Small intestine (tissue), 7 donors: ENCODE measurements at regions not wholly inside any gene's neighbourhood (a gene's known extent, or its start where the extent isn't known, plus 50 kb on each side); places are given as distances from the start of the nearest gene placed in this dataset.
"Not testable (repeated sequence)": the region's sequence is repeated elsewhere in the genome, so short reads cannot be mapped to it uniquely, and the experiment has no call there.

ENCODE experiments used
- DNase-seq, 2 donors: peaks; one replicate each; pipeline versions ENCODE4 v3.0.0 to v3.0.0-alpha.2; 2013
- FAIRE-seq: peaks from 2 replicates; lab custom pipeline; 2012; peaks lifted over from hg19 to GRCh38; lab: Jason Lieb, UNC
- H3K27ac ChIP-seq, 3 donors: one replicate each; pipeline ENCODE4 v1.5.1; 2013; ENCODE audit warnings: low read length in 2 of 3, mild to moderate bottlenecking in 2 of 3, control low read depth in 1 of 3, inconsistent platforms in 1 of 3, low read depth in 1 of 3, moderate library complexity in 1 of 3
- H3K27me3 ChIP-seq, 3 donors: one replicate each; pipeline ENCODE4 v1.6.1; 2013; ENCODE audit warnings: low read length in 3 of 3, inconsistent platforms in 1 of 3; ENCODE audit not compliant: control insufficient read depth in 3 of 3, insufficient read depth in 3 of 3
- H3K36me3 ChIP-seq, 3 donors: one replicate each; pipeline ENCODE4 v1.6.1; 2013; ENCODE audit warnings: low read length in 3 of 3, inconsistent platforms in 1 of 3, low read depth in 1 of 3, mild to moderate bottlenecking in 1 of 3, moderate library complexity in 1 of 3; ENCODE audit not compliant: control insufficient read depth in 3 of 3, insufficient read depth in 2 of 3
- H3K4me1 ChIP-seq, 3 donors: one replicate each; pipeline ENCODE4 v1.6.1; 2013; ENCODE audit warnings: low read length in 2 of 3, inconsistent platforms in 1 of 3, low read depth in 1 of 3, mild to moderate bottlenecking in 1 of 3, moderate library complexity in 1 of 3; ENCODE audit not compliant: control insufficient read depth in 3 of 3, insufficient read depth in 2 of 3
- H3K4me3 ChIP-seq, 3 donors: one replicate each; pipeline ENCODE4 v1.5.1; 2013; ENCODE audit warnings: low read length in 3 of 3, control low read depth in 1 of 3, inconsistent platforms in 1 of 3, low read depth in 1 of 3, mild to moderate bottlenecking in 1 of 3, moderate library complexity in 1 of 3
- H3K9me3 ChIP-seq, 2 donors: one replicate each; pipeline ENCODE4 v1.6.1; 2013; ENCODE audit warnings: low read depth in 1 of 2, low read length in 1 of 2; ENCODE audit not compliant: control insufficient read depth in 2 of 2, insufficient read depth in 1 of 2
- WGBS, 3 donors: extraction: QIAGEN DNeasy Blood & Tissue Kit; methylation state at CpG; one replicate each; pipeline ENCODE4 v1.1.7; 2013; 5-methylcytosine and 5-hydroxymethylcytosine counted together
- donor health status: healthy with polysubstance abuse.
- donor health status: control.
- donor health status: control.
- donor health status: Bipolar disorder and iron deficiency.
- donor health status: healthy.

DNA sequence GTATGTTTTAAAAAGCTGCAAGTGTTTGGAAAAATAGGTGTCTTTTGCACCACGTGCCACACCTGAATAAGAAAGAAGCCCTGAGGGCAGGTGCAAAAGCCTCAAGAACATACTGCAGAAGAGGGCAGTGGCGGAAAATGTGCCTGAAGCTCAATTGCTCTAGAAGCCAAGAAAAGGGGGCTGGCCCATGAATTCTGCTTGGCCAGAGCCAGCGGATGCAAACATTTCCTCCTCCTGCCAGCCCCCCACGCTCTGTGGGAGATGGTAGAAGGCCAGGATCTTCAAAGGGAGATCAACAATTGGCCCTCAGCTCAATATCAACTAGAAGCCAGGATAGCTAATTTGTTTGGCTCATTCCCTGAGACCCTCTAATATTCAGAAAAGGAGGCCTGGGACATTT, 80.3 kb upstream of the TMEM132D start:
- H3K36me3 ChIP-seq: no peaks in the 10 kb centered on the region
- no peak for FAIRE-seq
- 25 to 33% (median 31%) methylated on average over 4 of the region's 4 CpGs for WGBS, 3 donors
- DNase-seq: no peak
- H3K27ac ChIP-seq: no peak overlapping the region
- peaks cover 0 to 2% of the 10 kb centered on the region in 2 donors for H3K9me3 ChIP-seq
- no peaks in the 10 kb centered on the region for H3K4me1 ChIP-seq
- no peak overlapping the region for H3K4me3 ChIP-seq
- no peaks in the 10 kb centered on the region for H3K27me3 ChIP-seq

DNA sequence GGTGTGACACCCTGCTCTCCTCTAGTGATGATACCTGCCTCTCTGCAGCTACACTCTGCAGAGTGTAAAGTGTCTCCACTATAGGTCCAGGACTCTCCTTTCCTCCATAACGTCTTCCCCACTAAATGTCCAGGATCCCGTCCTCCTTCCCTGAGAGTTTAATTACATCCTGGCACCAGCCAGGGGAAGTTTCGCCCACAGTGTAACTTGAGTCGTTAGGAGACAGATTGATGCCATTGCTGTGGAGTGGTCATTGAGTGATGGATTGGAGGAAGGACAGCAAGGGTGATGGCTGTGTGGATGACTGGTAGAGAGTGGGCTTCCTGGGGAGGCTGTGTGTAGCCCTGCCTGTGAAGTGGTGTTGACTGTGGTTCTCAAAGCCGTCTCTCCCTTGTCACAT, 84.0 kb upstream of the TMEM132D start:
- Histone ChIP-seq H3K27me3 (no peaks in the 10 kb centered on the region), H3K9me3 (peaks cover 0 to 5% of the 10 kb centered on the region in 2 donors), H3K4me1 (no peaks in the 10 kb centered on the region), H3K27ac (no peak overlapping the region), H3K36me3 (no peaks in the 10 kb centered on the region), H3K4me3 (no peak overlapping the region)
- FAIRE-seq: no peak
- no peak for DNase-seq
- WGBS, 3 donors: 55 to 69% (median 67%) methylated on average over 5 of the region's 5 CpGs

DNA sequence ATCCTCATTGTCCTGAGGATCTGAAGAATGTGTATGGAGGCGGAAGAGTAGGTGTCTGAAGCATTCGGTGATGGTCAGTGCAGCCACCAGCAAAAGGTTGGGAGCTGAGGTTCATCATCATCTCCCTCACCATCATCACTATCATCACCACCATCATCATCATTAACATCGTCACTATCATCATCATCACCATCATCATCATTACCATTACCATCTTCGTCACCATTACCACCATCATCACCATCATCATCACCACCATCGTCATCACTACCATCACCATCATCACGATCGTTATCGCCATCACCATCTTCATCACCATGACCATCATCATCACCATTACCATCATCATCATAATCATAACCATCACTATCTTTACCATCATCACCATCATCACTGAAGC, 90.8 kb upstream of the TMEM132D start:
- FAIRE-seq: no peak
- 86 to 92% (median 92%) methylated on average over 8 of the region's 8 CpGs for WGBS, 3 donors
- H3K4me3 ChIP-seq: no peak overlapping the region

DNA sequence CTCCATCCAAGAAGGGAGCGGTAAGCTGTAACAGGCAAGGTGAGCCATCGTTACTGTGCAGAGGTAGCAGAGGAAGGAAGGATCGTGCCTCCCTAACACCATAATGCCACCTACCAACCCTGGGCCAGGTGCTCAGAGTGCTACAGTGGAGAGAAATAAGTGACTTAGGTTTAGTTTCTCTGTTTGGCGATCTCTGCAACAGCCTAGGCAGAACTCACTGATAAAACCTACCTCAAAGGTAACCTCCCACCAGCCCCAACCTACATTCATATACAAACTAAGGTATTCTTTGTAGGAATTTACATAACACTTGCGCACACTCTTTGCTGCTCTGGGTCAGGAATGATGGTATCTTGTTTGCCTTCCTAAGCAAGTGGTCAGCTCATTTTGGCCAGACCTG, 93.4 kb upstream of the TMEM132D start:
- H3K27me3 ChIP-seq: no peaks in the 10 kb centered on the region
- no peak for DNase-seq
- H3K27ac ChIP-seq: no peak overlapping the region
- H3K4me3 ChIP-seq: no peak overlapping the region
- 30 to 45% (median 36%) methylated on average over 5 of the region's 5 CpGs for WGBS, 3 donors
- no peaks in the 10 kb centered on the region for H3K36me3 ChIP-seq
- no peaks in the 10 kb centered on the region for H3K9me3 ChIP-seq
- no peaks in the 10 kb centered on the region for H3K4me1 ChIP-seq
- no peak for FAIRE-seq

More for the DNA sequence above, 90.8 kb upstream of the TMEM132D start:
- no peaks in the 10 kb centered on the region for H3K9me3 ChIP-seq
- no peaks in the 10 kb centered on the region for H3K27me3 ChIP-seq
- H3K36me3 ChIP-seq: no peaks in the 10 kb centered on the region
- no peaks in the 10 kb centered on the region for H3K4me1 ChIP-seq
- no peak for DNase-seq
- no peak overlapping the region for H3K27ac ChIP-seq

DNA sequence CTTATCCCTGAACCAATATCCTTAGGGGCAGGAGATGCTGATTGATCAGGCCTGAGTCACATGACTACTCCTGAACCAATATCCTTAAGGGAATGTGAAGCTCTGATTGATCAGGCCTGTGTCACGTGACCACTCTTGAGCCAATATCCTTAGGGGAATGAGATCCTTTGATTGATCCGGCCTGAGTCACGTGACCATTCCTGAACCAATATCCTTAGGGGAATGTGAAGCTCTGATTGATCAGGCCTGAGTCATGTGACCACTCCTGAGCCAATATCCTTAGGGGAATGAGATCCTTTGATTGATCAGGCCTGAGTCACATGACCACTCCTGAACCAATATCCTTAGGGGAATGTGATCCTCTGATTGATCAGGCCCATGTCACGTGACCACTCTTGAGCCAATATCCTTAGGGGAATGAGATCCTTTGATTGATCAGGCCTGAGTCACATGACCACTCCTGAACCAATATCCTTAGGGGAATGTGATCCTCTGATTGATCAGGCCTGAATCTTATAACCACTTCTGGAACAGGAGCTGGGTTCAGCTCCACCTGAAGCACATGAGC, 100.6 kb upstream of the TMEM132D start:
- H3K4me1 ChIP-seq, H3K27me3 ChIP-seq, H3K27ac ChIP-seq, FAIRE-seq, H3K4me3 ChIP-seq, DNase-seq, H3K9me3 ChIP-seq, H3K36me3 ChIP-seq: not testable (repeated sequence)
- WGBS, 3 donors: 65 to 88% (median 78%) methylated on average over 4 of the region's 4 CpGs

DNA sequence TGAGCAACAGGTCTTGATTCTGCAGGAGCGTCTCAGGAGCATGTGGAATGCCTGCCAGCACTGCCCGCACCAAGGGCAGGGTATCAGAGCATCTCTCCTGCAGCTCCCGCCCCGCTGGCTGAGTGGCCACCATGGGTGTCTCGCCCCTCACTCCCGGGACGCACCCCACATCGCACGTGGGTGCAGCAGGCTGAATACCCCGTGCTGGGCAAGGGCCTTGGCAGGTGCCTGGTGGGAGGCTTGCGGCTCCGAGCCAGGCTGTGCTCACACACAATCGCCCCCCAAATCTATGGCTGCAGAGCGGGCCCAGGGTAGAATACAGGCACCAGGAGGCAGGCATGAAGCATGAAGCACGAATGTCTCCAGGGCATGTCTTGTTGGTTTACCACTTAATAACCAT, 103.9 kb upstream of the TMEM132D start:
- no peak overlapping the region for H3K27ac ChIP-seq
- no peak for FAIRE-seq
- no peaks in the 10 kb centered on the region for H3K4me1 ChIP-seq
- H3K36me3 ChIP-seq: no peaks in the 10 kb centered on the region
- WGBS, 3 donors: 86 to 90% (median 90%) methylated on average over 15 of the region's 15 CpGs
- peaks cover 0 to 3% (median 0%) of the 10 kb centered on the region in 3 donors for H3K27me3 ChIP-seq
- no peak overlapping the region for H3K4me3 ChIP-seq
- no peaks in the 10 kb centered on the region for H3K9me3 ChIP-seq
- DNase-seq: no peak

DNA sequence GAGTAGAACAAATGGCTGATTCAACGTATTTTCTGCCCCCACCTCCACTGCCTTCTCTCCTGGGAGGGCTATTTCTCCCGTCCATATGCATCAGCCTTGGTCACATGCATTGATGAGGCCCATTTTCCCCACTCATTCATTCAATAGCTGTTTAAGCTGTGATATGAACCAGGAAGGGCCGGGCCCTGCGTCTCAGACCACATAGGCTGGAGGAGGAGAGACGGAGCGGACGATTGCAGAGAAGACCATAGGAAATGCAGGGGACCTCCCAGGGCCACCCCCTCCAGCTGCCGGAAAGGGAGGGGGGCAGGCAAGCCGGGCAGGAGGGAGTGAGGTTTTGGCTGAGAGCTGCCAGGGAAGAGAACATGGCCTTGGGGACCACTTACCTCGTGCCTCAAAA, 104.4 kb upstream of the TMEM132D start:
- H3K36me3 ChIP-seq: no peaks in the 10 kb centered on the region
- no peaks in the 10 kb centered on the region for H3K9me3 ChIP-seq
- DNase-seq (no peak), FAIRE-seq (no peak)
- no peaks in the 10 kb centered on the region for H3K4me1 ChIP-seq
- no peak overlapping the region for H3K4me3 ChIP-seq
- peaks cover 0 to 3% (median 0%) of the 10 kb centered on the region in 3 donors for H3K27me3 ChIP-seq
- WGBS, 3 donors: 59 to 68% (median 62%) methylated on average over 10 of the region's 10 CpGs
- H3K27ac ChIP-seq: no peak overlapping the region

DNA sequence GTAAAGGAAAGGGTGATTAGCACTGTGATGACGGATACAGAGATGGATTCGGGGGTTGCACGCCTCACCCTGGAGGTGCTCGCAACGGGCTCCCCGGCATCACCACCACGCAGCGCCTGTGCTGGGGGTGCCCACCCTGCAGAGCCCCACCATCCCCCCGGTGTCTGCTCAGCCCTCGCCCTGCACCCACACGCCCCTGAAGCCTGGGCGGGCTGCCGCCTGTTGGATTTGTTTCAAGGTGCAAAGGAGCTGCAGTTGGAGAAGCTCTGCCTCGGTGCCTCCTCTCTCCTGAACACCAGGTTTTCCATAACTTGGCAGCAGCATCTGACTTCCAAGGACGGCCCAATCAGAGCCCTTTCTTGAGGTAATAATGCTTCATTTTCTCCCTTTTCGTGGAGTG, 106.1 kb upstream of the TMEM132D start:
- Histone ChIP-seq H3K27me3 (peaks cover 0 to 3% (median 0%) of the 10 kb centered on the region in 3 donors), H3K27ac (no peak overlapping the region), H3K9me3 (no peaks in the 10 kb centered on the region), H3K4me3 (no peak overlapping the region), H3K36me3 (no peaks in the 10 kb centered on the region), H3K4me1 (no peaks in the 10 kb centered on the region)
- 80 to 85% (median 82%) methylated on average over 16 of the region's 16 CpGs for WGBS, 3 donors
- FAIRE-seq (no peak), DNase-seq (no peak)
